Myocyte (in vitro differentiated cells): ENCODE measurements at regions not wholly inside any gene's neighbourhood (a gene's known extent, or its start where the extent isn't known, plus 50 kb on each side); places are given as distances from the start of the nearest gene placed in this dataset.
"Not testable (repeated sequence)": the region's sequence is repeated elsewhere in the genome, so short reads cannot be mapped to it uniquely, and the experiment has no call there.

Source experiments
- DNase-seq: peaks from one replicate; pipeline ENCODE4 v3.0.0-alpha.2; 2012; ENCODE audit warnings: low read depth

GRCh38 chr11:21711341-21711740 lies 481.5 kb upstream of the ANO5 start:
- no peak for DNase-seq

GRCh38 chr11:21723678-21724077 lies 469.2 kb upstream of the ANO5 start:
- DNase-seq, result no peak

DNA sequence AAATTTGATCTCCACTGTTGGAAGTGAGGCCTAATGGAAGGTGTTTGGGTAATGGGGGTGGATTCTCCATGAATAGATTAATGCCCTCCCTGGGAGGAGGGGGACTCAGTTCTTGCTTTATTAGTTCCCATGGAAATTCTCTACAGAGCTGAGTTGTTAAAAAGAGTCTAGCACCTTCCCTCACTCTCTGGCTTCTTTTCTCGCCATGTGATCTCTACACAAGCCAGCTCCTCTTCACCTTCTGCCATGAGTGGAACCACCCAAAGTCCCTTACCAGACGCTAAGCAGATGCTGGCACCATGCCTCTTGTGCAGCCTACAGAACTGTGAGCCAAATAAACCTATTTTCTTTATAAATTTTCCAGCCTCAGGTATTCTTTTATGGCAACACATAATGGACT lies 465.8 kb upstream of the ANO5 start:
- DNase-seq, result no peak

GRCh38 chr11:21736404-21736803 lies 456.5 kb upstream of the ANO5 start:
- no peak for DNase-seq

- not testable (repeated sequence) for DNase-seq
These were observed 440.2 kb upstream of the ANO5 start for GRCh38 chr11:21752475-21753243.

GRCh38 chr11:21753244-21753767 lies 439.6 kb upstream of the ANO5 start:
- DNase-seq, result not testable (repeated sequence)

DNA sequence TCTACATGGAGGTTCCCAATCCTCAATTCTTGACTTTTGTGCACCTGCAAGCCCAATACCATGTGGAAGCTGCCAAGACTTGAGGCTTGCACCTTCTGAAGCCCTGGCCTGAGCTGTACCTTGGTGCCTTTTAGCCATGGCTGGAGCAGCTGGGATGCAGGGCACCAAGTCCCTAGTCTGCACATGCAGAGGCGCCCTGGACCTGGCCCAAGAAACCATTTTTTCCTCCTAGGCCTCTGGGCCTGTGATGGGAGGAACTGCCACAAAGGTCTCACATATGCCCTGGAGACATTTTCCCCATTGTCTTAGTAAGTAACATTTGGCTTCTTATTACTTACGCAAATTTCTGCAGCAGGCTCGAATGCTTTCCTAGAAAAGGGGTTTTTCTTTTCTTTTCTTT lies 431.9 kb upstream of the ANO5 start:
- DNase-seq, result no peak

DNA sequence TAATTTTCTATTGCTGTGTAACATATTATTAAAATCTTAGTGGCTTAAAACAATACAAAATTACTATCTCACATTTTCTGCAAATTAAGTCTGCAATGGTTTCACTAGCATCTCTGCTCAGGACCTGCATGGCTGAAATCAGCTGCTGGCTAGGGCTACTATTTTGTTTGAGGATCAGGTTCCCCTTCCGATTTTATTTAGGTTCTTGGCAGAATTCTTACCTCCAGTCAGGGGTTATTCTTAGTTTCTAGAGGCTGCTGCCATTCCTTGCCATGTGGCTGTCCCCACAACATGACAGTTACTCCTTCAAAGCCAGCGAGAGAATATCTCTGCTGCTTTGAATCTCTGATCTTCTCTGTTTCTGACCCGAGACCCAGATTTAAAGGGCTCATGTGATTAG lies 424.5 kb upstream of the ANO5 start:
- no peak for DNase-seq

DNA sequence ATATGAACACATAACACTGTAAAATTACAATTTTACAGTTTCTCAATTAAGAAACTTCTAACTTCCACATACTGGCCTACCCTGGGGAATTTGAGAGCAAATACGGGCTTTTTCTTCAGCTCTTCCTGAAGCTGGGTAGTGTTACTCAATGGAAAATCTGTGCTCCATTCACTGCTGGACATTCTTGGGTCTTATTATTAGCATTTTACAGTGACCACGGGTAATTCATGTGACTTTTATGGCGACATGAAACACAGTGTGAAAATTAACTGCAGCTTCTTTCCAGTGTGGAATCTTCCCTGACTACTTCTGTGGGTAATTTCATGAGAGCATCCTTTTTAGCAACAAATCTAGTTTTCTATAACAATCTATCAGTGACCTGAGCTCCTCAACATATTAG lies 423.7 kb upstream of the ANO5 start:
- no peak for DNase-seq

DNA sequence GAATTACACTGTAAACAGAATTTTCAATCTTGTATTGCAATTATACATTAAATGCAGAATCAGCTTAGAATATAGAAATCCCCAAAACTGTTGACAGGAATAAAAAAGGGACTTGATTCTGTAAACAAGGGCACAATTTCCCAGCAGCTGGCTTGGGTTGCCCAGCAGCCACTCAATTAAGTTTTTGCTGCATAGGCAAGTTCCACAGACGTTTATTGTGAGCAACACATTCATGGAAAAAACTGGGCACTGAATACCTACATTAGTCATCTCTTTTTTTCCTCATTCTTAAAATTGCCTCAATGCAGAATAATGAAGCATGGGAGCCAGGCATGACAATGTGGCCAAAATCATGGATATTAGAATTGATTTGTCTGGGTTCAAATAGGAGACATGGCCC lies 421.8 kb upstream of the ANO5 start:
- no peak for DNase-seq

DNA sequence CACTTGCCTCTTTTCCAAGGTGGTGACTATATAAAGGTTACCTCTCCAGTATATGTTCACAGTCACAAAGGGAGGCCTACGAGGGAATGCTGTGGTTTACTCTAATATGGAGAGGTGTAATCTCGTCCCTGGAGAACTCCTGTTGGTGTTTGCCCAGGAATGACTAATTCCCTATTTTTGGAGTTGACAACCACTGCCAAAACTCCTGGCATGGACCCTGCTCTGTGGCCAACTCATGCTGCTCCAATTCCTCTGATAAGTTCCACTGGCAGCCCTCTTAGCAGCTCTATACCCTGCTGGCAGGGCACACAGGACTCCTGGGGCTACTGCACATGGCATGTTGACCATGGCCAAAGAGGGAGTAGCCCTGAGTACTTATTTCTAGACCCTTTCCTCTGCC lies 418.7 kb upstream of the ANO5 start:
- no peak for DNase-seq

GRCh38 chr11:21775911-21776310 lies 417.0 kb upstream of the ANO5 start:
- DNase-seq, result no peak

DNA sequence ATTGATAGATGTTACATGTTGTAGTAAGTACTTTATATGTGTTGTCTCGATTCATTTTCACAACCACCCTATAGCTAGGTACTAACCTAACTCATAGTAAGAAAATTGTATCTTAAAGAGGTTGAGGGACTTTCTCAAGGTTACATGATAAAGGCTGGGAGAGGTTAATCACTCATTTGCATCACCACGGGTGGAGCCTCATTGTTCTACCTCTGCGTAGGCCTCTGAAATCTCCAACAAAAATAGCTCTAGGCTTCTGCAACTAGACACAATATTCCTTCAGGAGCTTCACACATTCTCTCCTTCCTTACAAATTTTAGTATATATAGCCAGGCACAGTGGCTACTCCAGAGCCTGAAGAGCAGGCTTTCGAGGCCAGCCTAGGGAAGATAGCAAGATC lies 408.9 kb upstream of the ANO5 start:
- no peak for DNase-seq

DNA sequence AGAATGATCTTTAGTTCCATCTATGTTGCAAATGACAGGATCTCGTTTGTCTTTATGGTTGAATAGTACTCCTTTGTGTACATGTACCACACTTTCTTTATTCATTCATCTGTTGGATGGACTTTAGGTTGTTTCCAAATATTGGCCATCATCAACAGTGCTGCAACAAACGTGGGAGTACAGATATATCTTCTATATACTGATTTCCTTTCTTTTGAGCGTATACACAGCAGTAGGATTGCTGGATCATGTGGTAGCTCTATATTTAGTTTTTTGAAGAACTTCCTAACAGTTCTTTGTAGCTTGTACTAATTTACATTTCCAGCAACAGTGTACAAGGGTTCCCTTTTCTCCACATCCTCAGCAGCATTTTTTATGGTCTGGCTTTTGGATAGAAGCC lies 407.5 kb upstream of the ANO5 start:
- no peak for DNase-seq

- no peak for DNase-seq
These were observed 398.6 kb upstream of the ANO5 start for GRCh38 chr11:21794306-21794705.

GRCh38 chr11:21798216-21798615 lies 394.7 kb upstream of the ANO5 start:
- DNase-seq, result no peak

- DNase-seq, result not testable (repeated sequence)
These were observed 388.4 kb upstream of the ANO5 start for GRCh38 chr11:21804523-21804922.

GRCh38 chr11:21806508-21806907 lies 386.4 kb upstream of the ANO5 start:
- DNase-seq, result no peak

DNA sequence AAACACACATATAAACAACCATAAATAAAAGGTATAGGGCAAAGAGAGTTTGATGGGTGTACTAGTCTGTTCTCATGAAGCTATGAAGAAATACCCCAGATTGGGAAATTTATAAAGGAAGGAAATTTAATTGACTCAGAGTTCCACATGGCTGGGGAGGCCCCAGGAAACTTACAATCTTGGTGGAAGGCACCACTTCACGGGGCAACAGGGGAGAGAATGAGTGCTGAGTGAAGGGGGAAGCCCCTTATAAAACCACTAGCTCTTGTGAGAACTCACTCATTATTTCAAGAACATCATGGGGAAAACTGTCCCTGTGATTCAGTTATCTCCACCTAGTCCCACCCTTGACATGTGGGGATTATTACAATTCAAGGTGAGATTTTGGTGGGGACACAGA lies 385.9 kb upstream of the ANO5 start:
- no peak for DNase-seq

DNA sequence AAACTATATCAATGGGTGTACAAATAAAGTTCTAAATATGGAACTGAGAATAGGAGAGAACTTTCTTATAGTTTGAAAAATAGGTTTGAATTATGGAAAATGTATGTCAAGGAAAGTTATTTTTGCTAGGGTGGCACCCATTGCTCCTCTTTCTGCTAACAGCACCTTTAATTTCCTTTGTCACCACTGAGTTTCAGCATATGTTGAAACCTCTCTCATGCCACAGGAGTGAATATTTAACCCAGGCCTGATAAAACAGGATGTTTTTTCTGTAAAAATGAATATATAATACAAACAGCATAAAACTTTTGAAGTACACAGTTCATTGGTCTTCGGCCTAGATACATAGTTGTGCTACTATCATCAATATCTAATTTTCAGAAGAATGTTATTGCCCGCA lies 385.5 kb upstream of the ANO5 start:
- DNase-seq, result no peak

DNA sequence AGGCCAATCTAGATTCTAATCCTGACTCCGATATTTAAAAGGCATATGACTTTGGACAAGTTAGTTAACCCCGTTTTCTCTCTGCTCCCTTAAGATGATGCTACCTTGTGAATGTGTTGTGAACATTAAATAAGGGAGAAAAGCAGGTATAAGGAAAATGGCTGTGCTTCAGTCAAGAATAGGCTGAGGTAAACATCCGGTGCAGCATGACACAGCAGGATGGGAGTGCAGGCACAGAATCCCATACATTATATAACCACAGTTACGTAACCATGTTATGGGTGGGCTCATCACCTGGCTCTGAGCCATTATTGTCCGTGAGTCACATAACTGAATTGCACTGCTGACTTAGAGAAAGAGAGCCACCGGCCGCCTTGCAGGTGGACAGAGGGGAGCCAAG lies 382.2 kb upstream of the ANO5 start:
- DNase-seq, result no peak

- DNase-seq, result no peak
These were observed 381.3 kb upstream of the ANO5 start for GRCh38 chr11:21811572-21811971.

DNA sequence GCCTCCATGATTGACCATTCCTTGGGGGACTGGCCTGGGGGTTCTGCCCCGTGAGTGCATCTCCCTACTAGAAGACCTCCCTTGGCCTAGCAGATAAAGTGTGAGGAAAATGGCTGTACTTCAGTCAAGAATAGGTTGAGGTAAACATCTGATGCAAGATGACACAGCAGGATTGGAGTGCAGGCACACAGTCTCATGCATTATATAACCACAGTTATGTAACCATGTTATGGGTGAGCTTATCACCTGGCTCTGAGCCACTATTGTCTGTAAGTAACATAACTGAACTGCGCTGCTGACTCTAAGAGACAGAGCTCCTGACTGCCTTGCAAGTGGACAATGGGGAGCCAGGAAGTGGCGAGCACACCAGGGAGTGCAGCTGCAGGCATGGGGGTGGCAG lies 378.7 kb upstream of the ANO5 start:
- DNase-seq, result no peak

DNA sequence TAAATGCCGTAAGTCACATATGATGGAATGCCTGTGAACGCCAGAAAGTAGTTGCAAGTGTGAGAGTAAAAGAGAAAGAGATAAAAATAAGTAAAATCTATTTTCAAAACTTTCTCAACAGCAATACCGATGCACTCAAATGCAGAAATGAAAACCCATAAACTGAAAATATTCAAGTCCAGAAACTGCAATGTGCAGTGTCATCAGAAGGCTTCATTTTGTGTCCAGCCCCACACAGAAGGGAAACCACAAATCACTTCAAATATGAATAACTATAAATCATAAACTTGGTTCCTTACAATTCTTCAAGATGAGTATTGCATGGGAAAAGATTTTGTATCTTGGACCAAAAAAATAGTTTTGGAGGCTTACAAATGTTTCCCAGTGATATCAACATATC lies 375.2 kb upstream of the ANO5 start:
- no peak for DNase-seq
